Erythroblast (primary cell): ENCODE measurements at regions not wholly inside any gene's neighbourhood (a gene's known extent, or its start where the extent isn't known, plus 50 kb on each side); places are given as distances from the start of the nearest gene placed in this dataset.

ENCODE experiments used
- DNase-seq, 2 experiments: peaks; one replicate each; lab custom pipeline; 2025; lab: John Stamatoyannopoulos, UW
- GATA1 ChIP-seq: IDR thresholded peaks from 2 replicates; pipeline ENCODE4 v1.6.1; 2011; ENCODE audit warnings: low read depth, mild to moderate bottlenecking, control low read depth, low read length, moderate library complexity
- POLR2A ChIP-seq: IDR thresholded peaks from 2 replicates; pipeline ENCODE4 v1.6.1; 2011; ENCODE audit warnings: mild to moderate bottlenecking, low read length

DNA sequence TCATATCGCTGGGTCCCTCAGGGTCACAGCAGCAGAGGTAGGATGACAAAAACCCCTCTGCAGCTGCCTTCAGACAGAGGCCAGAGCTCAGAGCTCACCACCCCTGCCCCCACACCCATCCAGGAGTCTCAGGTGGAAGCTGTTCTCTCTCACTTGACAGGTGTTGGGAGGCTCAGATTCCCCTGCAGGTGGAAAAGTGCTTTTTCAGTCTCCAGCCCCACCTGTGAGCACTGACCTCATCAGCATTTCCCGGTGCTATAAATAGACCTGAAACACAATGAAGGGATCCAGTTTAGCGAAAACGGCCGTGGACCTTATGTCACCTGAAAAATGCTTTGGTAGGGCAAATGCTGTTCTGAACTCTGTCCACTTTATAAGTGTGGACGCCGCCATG lies 254.9 kb downstream of the NDUFA10 start:
- TF ChIP-seq POLR2A (no peak), GATA1 (no peak)
- DNase-seq = no peak

DNA sequence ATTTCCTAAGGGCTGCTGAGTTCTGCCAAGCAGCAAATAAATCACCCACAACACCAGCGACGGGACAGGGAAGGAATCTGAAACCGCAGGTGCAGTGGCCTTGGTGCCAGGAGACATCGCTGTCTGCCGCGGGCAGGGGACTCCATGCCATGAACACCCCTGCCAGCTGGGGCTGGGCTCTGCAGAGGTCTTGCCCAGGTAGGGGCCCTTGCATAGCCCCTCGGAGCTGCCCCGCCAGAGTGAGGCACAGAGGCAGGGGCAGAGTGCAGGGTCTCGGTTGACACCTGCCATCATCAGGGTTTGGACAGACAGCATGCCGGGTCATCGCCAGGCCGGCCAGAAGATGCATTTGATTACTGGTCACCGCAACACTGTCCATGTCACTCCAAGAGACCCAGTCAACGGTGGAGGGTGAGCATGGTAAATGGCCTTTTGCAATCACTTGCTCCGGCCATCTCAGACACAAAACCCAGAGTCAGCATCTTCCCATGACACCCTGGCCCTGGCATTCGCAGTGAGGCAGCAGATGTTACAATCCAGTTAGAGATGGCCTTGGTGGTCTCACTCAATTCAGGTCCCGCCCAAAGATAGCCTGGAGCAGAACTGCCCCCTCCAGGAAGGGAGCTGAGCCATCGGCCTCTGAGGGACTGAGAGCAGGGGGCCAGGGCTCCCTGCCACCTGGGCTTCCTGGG lies 255.4 kb downstream of the NDUFA10 start:
- DNase-seq = no peak
- no peak for TF ChIP-seq GATA1
- TF ChIP-seq POLR2A = no peak

DNA sequence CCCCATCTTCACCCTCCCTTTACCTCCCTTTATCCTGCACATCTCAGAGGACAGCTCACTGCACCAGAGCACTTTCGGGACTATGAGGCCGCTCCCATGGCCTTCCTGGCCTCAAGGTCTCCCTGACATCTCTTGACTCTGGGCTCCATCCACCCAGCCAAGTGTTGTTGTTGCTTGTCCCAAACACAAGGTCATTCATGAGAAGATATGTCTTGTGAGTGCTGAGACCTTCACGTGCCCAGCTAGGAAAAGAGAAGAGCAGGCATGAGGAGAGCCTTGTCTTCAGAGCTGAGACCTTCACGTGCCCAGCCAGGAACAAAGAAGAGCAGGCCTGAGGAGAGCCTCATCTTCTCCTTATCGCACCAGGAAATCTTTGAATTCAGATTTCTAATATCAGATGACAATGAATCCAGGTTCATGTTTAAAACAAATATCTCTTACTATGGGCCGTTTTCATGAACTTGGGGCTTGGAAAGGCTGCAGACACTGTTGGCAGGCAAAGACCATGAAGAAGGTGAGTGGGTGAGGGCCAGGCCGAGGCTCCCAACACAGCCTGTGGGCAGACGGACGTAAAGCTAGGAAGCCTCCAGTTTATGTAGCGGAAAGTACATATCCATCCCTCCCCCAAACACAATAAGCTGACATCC lies 256.1 kb downstream of the NDUFA10 start:
- no peak for DNase-seq
- TF ChIP-seq GATA1 (no peak), POLR2A (no peak)

DNA sequence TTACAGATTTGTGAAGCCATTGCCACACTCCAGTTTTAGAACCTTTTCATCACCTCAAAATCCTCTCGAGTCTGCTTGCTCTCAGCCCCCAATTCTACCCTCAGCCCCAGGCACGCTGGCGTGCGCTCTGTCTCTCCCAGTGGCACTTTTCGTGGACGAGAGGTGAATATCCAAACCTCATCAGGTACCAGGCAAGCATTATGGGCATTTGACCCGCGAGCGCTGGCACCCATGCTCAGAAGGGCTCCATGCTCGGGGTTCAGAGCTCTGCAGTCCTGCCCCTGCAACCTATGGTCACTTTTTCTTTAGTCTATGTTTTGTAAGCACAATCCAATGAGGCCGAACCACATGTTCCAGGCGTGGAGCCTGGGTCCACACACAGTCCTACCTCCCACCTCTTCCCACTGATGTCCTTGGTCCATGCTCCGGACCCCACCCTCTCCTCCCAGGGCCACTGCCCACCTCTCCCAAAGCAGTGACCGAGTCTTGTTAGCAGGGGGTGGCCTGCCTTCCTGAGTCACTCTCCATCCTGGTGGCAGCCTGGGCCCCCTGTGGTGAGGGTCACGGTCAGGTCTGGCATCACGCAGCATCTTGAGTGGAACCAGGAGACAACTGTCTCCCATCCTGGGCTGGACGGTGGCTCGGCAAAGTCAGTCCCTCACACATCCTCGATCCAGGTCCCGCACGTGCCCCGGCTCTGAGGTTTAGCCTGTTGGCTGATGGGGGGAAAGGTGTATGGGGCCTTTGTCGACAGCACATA lies 256.9 kb downstream of the NDUFA10 start:
- TF ChIP-seq POLR2A (no peak), GATA1 (no peak)
- DNase-seq = no peak

DNA sequence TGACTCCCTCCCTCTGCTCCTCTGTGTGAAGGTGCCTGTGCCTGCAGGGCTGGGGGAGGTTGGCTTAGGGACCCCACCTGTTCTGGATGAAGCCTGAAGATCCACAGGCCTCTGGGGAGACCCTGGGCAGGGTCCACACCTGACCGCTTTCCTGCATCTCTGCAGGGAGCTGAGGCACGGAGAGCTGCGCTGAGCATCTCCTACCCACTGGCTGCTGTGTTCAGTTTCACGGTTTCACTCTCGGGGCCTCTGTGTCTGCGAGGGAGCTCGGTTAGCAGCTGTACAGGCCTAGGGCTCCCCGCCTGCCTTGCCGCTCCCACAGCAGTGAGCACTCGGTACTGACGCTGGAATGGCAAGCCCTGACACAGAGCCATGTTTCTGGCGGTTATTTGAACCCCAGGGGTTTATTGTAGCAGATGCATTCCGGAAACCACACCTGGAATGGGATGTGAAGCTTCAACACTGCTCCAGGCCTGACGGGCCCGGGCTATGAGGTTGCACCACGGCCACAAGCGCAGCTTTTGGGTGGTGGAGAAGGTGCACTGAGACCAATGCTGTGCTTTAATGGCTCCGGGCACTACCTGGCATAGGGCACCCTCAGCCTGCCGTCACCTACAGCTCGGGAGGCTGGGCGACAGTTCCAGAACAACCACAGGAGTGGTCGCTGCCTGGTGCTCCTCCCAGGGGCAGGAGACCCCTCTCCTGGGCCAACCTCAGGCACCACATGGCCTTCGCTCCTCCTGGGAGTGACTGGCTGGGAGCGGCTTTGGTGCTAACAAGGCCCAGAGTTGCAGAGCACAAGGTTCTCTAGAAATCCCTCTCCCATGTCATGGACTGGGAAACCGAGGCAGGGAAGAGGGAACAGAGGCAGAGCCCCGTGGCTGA lies 257.9 kb downstream of the NDUFA10 start:
- no peak for TF ChIP-seq POLR2A
- no peak for TF ChIP-seq GATA1
- DNase-seq = no peak

DNA sequence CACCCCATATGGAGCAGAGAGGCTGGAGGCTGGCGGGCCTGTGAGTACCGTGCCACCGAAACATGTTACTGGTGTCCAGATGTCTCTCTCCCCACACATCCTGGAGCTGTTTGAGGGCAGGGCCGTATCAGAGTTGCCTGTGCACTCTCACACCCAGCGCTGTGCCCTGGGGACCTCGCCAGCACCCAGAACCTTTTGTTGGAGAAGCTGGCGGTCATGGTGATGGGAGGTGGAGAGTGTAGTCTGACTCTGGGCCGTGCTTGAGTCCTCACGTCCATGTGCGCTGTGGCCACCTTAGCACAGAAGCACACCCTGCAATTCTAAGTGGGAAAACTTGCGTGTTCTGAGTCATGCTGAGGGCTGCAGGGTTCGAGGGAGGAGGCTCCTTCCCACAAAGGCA lies 259.2 kb downstream of the NDUFA10 start:
- no peak for DNase-seq
- no peak for TF ChIP-seq GATA1
- no peak for TF ChIP-seq POLR2A

DNA sequence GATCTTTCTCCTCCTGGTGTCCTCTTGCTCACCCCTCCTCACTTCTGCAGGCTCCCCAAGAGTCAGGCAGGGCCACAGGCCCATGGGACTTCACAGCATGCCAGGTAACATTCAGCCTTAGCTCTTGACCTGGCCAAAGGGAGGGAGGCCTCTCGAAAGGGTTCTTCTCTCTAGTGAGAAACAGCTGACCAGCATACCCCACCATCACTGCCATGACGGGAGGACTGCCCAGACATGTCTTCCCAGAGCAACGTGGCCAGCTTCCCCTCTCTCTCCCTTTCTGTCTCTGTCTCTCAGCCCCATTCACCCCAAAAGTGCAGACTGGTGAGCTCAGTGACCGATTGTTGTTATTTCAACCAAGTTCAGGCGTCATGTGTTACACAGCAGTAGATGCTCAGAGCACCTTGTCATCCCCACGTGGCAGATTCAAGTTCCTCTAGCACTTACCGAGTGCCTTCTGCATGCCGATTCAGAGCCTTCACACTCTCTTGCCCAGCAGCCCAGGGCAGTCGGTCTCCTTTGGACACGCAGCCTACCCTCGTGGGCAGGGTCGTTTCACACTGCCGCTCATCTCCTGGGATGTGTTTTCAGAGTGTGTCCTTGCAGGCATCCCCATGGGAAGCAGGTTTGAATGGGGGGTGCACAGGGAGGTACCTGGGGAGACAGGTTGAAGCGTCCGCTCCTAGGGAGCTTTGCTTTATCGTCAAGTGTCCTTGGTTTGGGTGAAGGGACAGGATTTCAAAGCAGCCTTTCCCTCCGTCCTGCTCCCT lies 259.9 kb downstream of the NDUFA10 start:
- TF ChIP-seq GATA1 = no peak
- no peak for TF ChIP-seq POLR2A
- DNase-seq = no peak

DNA sequence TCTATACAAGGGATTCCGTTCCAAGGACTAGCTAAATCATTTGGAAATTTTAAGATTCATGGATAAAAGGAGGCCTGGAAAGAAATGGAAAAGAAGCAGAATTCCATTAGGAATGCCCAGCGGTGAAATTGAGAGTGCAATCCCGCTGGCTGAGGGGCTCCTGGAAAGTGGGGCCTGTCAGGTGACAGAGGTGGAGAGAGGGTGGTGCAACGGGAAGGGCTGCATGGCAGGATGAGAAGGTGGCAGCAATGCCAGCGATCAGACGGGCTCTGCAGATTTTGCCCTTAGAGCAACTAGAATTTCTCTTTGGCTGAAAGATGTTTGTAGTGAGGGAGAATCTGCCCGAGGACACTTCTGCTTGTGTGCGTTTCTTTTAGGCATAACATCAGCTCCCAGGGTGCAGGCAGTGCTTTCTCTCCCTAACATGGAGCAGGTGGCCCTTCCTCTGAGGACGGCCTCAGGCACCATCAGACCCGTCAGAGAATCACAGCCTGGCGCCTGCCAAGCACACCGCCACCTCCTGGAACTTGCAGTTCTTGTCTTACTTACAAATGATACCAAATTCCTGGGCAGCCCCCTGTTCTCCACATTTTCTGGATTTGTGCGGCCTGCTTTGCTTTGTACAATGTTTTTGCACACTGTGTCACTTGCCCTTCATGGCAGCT lies 261.6 kb downstream of the NDUFA10 start:
- no peak for TF ChIP-seq GATA1
- no peak for TF ChIP-seq POLR2A
- DNase-seq = no peak

DNA sequence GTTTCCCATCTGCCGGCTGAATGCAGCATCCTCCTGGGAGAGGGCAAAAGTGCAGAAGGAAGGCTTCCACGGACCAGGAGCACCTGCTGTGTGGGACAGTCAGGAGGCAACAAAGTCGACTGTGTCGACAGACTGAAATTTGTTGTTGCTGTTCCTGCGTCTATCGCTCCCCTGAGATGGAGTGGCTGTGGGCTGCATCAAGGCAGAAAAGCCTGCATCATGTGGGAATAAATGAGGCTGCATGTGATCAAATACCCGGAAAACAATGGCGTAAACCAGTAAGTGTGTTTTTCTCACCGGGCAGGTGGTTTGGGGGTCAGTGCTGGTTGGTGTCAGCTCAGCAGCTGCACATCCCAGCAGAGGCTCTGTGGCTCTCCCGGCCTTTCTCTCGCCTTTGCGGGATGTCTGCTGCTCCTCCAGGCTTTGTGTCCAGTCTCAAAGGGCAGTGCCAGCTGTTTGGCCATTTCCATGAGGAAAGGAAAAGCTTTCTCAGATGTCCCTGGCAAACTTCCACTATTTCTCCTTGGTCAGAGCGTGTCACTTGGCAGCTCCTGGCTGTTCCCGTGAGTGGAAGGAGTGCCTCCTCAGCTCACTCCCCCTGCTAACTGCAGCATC lies 262.4 kb downstream of the NDUFA10 start:
- no peak for DNase-seq
- TF ChIP-seq GATA1 (no peak), POLR2A (no peak)

DNA sequence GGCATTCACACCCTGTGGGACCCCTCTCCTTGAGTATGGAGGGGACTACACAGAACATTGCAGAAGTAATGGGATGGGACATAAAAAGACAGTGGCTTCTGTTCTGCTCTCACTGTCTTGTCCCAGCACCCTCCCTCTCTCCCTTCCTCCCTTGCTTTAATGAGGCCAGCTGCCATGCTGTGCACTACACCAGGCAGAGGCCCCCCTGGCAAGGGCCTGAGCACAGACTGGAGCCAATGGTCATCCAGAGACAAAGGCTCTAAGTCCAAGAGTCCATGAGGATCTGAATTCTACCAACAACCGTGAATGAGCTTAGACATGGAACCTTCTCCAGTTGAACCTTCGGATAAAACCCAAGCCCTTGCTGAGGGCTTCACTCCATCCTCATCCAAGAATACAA lies 263.0 kb downstream of the NDUFA10 start:
- no peak for DNase-seq
- TF ChIP-seq POLR2A (no peak), GATA1 (no peak)

DNA sequence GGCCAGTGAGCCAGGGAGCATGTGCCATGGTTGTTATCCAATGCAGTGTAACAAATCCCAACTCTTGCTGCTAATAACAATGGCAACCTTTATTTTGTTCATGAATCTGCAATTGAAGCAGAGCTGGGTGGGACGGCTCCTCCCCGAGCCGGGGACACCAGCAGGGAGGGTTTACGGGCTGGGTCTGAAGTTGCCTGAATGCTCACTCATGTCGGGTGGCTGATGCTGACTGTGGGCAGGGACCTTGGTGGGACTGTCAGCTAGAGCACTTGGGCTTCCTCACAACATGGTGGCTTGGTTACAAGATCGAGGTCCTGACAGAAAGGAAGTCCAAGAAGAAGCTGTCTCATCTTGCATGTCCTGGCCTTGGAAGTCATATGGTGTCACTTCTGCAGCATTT lies 264.5 kb downstream of the NDUFA10 start:
- TF ChIP-seq GATA1 (no peak), POLR2A (no peak)
- DNase-seq = peak in 1 of 2 experiments; percentile 4

DNA sequence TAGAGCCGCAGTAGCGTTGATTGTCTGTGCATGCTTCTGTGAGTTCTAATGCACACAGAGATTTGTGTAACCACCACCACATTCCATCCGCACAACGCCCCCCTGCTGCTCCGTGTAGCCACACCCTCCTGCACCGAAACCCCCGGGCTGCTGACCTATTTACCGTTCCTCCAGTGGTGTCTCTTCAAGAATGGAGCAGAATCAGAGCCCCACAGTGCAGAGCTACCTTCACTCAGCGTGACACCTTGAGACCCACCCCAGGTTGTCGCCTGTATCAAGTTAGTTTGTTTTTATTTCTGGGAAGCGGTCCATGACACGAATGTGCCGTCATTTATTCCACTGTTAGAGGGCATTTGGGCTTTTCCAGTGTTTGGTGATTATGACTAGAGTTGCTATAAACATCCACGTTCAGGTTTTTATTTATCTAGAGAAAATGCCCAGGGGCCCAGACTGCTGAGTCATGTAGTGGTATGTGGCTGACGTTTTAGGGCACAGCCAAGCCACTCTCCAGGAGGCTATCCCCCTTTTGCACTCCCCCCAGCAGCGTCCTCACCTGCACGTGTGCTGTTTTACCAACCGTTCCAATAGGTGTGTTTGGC lies 266.8 kb downstream of the NDUFA10 start:
- DNase-seq = no peak
- TF ChIP-seq POLR2A (no peak), GATA1 (no peak)
